Uterus (tissue), 2 donors: ENCODE measurements at regions not wholly inside any gene's neighbourhood (a gene's known extent, or its start where the extent isn't known, plus 50 kb on each side); places are given as distances from the start of the nearest gene placed in this dataset.

Experiments
- POLR2A ChIP-seq, 2 donors: fragments of 450-650 bp; IDR thresholded peaks; one replicate each; pipeline ENCODE4 v1.6.1; 2016; ENCODE audit warnings: antibody characterized with exemption in 2 of 2, mild to moderate bottlenecking in 1 of 2, moderate library complexity in 1 of 2
- TF ChIP-seq, protein P1 (sequence below), 4 experiments: fragments of 200-600 bp in 2 of 4; fragments of 450-650 bp in 2 of 4; sonication (generic) in 2 of 4; IDR thresholded peaks; one replicate each; pipeline ENCODE4 v1.5.1; 2016 to 2019; ENCODE audit warnings: antibody characterized with exemption in 4 of 4, mild to moderate bottlenecking in 2 of 4, moderate library complexity in 1 of 4

GRCh38 chr5:152474961-152475360 is 69.9 kb upstream of the NMUR2 start:
- no peak for TF ChIP-seq POLR2A (IDR thresholded peaks at IDR 0.05)
- TF ChIP-seq, protein P1, sequence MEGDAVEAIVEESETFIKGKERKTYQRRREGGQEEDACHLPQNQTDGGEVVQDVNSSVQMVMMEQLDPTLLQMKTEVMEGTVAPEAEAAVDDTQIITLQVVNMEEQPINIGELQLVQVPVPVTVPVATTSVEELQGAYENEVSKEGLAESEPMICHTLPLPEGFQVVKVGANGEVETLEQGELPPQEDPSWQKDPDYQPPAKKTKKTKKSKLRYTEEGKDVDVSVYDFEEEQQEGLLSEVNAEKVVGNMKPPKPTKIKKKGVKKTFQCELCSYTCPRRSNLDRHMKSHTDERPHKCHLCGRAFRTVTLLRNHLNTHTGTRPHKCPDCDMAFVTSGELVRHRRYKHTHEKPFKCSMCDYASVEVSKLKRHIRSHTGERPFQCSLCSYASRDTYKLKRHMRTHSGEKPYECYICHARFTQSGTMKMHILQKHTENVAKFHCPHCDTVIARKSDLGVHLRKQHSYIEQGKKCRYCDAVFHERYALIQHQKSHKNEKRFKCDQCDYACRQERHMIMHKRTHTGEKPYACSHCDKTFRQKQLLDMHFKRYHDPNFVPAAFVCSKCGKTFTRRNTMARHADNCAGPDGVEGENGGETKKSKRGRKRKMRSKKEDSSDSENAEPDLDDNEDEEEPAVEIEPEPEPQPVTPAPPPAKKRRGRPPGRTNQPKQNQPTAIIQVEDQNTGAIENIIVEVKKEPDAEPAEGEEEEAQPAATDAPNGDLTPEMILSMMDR (IDR thresholded peaks at IDR 0.05) = no peak
